ENCODE measurements at regions not wholly inside any gene's neighbourhood (a gene's known extent, or its start where the extent isn't known, plus 50 kb on each side); places are given as distances from the start of the nearest gene placed in this dataset.
A peak's percentile ranks its signal among the peaks of the same experiment; 100 is the strongest.

DNA sequence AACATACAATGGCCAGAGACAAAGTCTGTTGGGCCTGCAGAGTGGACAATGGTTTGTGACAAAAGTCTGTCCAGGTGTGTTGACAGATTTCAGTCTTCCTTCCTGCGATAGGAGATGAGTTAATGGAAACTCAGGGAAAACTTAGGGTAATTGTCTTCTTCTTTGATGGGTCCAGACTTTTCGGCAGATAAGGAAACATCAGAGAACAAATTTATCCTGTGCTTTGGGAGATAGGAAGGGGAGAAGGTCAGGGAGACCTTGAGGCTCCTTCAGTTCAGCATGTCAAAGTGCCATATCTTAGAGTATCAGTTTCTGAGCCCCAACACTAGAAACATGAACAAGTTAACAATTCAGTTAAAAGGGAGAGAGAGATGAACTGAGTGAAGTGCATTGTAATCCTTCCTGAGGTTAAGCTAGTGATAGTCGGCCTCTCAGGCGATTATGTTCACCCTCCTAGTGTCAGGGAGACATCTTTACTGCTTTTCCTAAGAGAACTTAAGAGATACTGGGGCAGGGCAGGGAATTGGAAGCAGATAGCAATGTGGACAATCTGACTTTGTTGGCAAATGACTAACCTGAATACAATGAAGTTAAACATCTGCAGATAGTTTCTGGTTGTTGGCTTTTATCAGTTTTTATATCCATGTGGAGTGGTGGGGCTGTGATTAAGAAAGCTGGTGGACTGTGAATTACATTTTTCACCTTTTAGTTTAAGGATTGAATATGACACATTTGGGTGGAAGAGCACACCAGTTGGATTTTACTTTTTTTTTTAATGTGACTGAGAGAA is 248.8 kb upstream of the FN1 start:
- no peak for DNase-seq
- Histone ChIP-seq H3K36me3 (ENCODE audit: control insufficient read depth, insufficient read depth, low read length) (no peaks in the 10 kb centered on the region), H3K9me3 (ENCODE audit: control insufficient read depth, insufficient read depth, low read length) (no peaks in the 10 kb centered on the region), H3K4me1 (ENCODE audit: control insufficient read depth, insufficient read depth, low read length) (peaks cover 14% of the 10 kb centered on the region), H3K27ac (ENCODE audit: low read length) (no peak overlapping the region), H3K4me3 (ENCODE audit: low read length) (no peak overlapping the region), H3K27me3 (ENCODE audit: control insufficient read depth, insufficient read depth, low read length) (peaks cover 2% of the 10 kb centered on the region)
- Mint-ChIP-seq H3K9me3 (no peaks in the 10 kb centered on the region), H3K4me3 (no peak overlapping the region), H3K27ac (no peak overlapping the region), H3K4me1 (peaks cover 17 to 18% of the 10 kb centered on the region in 2 donors), H3K36me3 (no peaks in the 10 kb centered on the region), H3K27me3 (ENCODE audit: low read depth in 2 of 2) (peaks cover 6 to 30% of the 10 kb centered on the region in 2 donors)
- ATAC-seq, result no peak
- intact Hi-C loops (cut with micrococcal nuclease), result no loop called here
- TF ChIP-seq, protein P1, sequence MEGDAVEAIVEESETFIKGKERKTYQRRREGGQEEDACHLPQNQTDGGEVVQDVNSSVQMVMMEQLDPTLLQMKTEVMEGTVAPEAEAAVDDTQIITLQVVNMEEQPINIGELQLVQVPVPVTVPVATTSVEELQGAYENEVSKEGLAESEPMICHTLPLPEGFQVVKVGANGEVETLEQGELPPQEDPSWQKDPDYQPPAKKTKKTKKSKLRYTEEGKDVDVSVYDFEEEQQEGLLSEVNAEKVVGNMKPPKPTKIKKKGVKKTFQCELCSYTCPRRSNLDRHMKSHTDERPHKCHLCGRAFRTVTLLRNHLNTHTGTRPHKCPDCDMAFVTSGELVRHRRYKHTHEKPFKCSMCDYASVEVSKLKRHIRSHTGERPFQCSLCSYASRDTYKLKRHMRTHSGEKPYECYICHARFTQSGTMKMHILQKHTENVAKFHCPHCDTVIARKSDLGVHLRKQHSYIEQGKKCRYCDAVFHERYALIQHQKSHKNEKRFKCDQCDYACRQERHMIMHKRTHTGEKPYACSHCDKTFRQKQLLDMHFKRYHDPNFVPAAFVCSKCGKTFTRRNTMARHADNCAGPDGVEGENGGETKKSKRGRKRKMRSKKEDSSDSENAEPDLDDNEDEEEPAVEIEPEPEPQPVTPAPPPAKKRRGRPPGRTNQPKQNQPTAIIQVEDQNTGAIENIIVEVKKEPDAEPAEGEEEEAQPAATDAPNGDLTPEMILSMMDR (IDR thresholded peaks at IDR 0.05), result no peak
- 92% methylated on average over 4 of the region's 4 CpGs for WGBS (ENCODE audit: insufficient coverage)

DNA sequence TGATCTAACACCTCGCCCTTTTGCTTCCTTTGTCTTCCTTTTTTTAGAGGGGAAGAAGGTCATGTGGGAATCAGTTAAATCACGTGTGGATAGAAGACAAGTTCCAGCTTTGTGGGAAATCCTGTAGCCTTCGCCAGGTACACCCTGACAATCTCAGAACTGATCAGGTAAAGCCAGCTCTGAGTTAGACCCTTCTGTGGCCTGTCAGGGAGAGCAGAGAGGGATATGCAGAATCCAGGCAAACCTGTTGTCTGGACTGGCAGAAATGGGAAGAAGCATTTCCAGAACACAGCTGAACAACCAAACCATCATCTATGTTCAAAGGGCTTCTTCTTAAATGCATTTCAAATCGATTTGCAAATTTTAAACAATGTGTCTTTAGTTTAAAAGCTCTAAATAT is 247.4 kb upstream of the FN1 start:
- Histone ChIP-seq H3K27me3 (ENCODE audit: control insufficient read depth, insufficient read depth, low read length) (peaks cover 2% of the 10 kb centered on the region), H3K36me3 (ENCODE audit: control insufficient read depth, insufficient read depth, low read length) (no peaks in the 10 kb centered on the region), H3K27ac (ENCODE audit: low read length) (no peak overlapping the region), H3K4me1 (ENCODE audit: control insufficient read depth, insufficient read depth, low read length) (peaks cover 14% of the 10 kb centered on the region), H3K9me3 (ENCODE audit: control insufficient read depth, insufficient read depth, low read length) (no peaks in the 10 kb centered on the region), H3K4me3 (ENCODE audit: low read length) (no peak overlapping the region)
- 80% methylated on average over 4 of the region's 4 CpGs for WGBS (ENCODE audit: insufficient coverage)
- no peak overlapping the region for H3K4me3 Mint-ChIP-seq
- no peak for DNase-seq
- H3K36me3 Mint-ChIP-seq, result no peaks in the 10 kb centered on the region
- TF ChIP-seq, protein P1 (IDR thresholded peaks at IDR 0.05), result no peak
- H3K4me1 Mint-ChIP-seq, result peaks cover 17 to 18% of the 10 kb centered on the region in 2 donors
- intact Hi-C loops (cut with micrococcal nuclease), result no loop called here
- no peak overlapping the region for H3K27ac Mint-ChIP-seq
- no peak for ATAC-seq
- H3K27me3 Mint-ChIP-seq (ENCODE audit: low read depth in 2 of 2), result peaks cover 9 to 28% of the 10 kb centered on the region in 2 donors
- H3K9me3 Mint-ChIP-seq, result no peaks in the 10 kb centered on the region

DNA sequence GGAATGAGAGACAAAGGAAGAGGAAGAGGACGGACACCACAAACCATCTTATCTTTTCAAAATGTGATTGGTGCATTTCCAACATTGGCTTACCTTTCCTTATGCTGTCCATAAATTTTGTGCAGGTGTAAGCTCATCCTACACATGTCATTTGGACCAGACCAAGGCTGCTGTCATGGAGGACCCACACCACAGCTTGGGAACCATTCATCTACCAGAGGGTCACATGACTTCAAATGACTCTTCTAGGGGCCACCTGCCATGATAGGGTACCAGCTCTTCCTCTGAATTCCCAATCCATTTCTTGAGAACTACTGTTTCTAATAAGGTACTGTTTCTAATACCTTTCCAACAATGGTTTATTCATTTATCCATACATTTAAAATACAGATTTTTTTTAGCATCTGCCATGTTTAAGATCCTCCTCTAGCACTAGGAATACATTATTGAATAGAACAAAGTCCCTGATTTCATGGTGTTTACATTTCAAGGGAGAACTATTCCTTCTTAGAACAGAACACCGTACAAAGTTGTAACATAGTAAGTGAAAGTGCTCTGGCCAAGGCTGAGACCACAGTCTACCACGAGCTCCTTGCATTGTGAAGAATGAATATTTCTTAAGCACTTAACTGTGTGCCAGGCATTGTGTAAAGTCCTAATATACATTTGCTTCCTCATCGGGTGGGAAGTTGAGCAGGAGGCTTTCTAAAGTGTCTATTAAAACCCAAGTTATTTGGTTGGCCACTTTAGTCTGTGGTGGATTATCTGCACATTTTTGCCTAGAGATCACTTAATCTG is 246.1 kb upstream of the FN1 start:
- H3K27me3 Mint-ChIP-seq (ENCODE audit: low read depth in 2 of 2), result peaks cover 9 to 20% of the 10 kb centered on the region in 2 donors
- Histone ChIP-seq H3K36me3 (ENCODE audit: control insufficient read depth, insufficient read depth, low read length) (no peaks in the 10 kb centered on the region), H3K4me3 (ENCODE audit: low read length) (no peak overlapping the region), H3K27me3 (ENCODE audit: control insufficient read depth, insufficient read depth, low read length) (no peaks in the 10 kb centered on the region), H3K27ac (ENCODE audit: low read length) (no peak overlapping the region), H3K4me1 (ENCODE audit: control insufficient read depth, insufficient read depth, low read length) (peaks cover 14% of the 10 kb centered on the region), H3K9me3 (ENCODE audit: control insufficient read depth, insufficient read depth, low read length) (no peaks in the 10 kb centered on the region)
- TF ChIP-seq, protein P1 (IDR thresholded peaks at IDR 0.05), result no peak
- H3K36me3 Mint-ChIP-seq, result no peaks in the 10 kb centered on the region
- intact Hi-C loops (cut with micrococcal nuclease), result no loop called here
- H3K9me3 Mint-ChIP-seq, result no peaks in the 10 kb centered on the region
- no peak overlapping the region for H3K4me3 Mint-ChIP-seq
- H3K4me1 Mint-ChIP-seq, result peaks cover 24 to 27% of the 10 kb centered on the region in 2 donors
- no peak overlapping the region for H3K27ac Mint-ChIP-seq
- ATAC-seq (no peak), DNase-seq (peak in 1 of 2 donors; percentile 4)
- WGBS (ENCODE audit: insufficient coverage), result 61% methylated on average over 3 of the region's 4 CpGs

All from natural killer cell (primary cell).